Stimulated activated CD8-positive, alpha-beta memory T cell treated with anti-CD3 and anti-CD28 coated beads, Interleukin-12 subunit alpha, Interleukin-12 subunit beta, amount 100 ng/mL, for 24 hours (primary cell): ENCODE measurements at regions not wholly inside any gene's neighbourhood (a gene's known extent, or its start where the extent isn't known, plus 50 kb on each side); places are given as distances from the start of the nearest gene placed in this dataset.

ENCODE experiments used
- DNase-seq: peaks from one replicate; pipeline ENCODE4 v3.0.0-alpha.2; 2020; ENCODE audit errors: extremely low read depth

GRCh38 chr1:98330224-98330623 is 331.3 kb upstream of the SNX7 start:
- no peak for DNase-seq

- no peak for DNase-seq
These were observed 332.7 kb upstream of the SNX7 start for GRCh38 chr1:98328855-98329254.

DNA sequence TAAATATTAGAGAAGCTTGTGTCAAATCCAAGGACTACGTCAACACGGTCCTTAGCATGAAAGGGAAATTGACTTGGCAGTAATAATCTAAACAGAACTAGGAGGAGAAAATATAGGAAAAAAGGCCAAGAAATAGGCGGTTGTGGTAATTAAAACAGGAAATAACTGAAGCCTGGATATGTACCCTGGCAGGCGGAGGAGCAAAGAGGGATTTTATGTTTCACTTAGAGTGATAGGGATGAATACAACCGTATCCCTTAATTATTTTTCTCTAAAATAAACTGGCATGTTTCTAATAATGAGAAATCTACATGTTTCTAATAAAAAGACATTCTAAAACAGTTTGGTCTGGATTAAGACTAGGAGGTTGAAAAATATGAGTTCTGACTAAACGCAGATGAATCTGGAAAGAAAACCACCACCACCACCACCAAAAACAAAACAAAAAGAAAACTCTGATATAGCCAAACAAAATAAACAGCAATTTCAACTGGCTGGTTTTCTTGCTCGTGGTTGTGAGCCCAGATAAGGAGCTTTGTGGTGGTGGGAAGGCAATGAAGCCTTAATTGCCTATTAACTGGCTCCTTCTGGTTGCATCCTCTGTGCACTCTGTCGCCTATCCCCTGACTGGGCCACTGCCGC is 334.2 kb upstream of the SNX7 start:
- no peak for DNase-seq

DNA sequence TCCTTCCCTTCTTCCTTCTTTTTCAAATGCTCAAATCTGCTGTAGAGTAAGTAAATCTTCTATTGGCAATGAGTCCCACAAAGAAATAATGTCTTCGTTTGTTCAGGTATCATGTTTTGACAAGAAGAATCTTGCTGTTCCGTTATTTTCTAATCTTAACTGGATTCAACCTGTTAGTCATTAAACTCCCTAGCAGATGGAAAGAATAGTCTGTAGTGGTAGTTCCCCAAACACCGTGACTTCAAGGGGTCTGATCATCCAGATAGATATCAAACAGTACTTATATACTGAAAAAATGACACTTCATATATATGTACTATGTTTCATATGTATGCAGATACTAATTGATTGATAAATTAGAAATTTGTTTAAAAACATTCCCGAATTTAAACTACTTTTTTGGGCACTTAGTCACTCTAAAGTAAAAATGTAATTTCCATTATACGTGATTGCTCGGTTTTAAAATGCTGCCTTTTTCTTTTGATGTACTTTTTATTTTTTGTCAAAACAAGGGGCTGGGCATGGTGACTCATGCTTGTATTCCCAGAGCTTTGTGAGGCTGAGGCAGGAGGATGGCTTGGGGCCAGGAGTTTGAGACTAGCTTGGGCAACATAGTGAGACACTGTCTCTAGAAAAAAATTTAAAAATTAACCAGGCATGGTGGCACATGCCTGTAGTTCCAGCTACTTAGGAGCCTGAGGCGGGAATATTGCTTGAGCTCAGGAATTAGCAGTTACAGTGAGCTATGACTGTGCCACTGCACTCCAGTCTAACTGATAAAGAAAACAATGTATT is 335.7 kb upstream of the SNX7 start:
- no peak for DNase-seq

DNA sequence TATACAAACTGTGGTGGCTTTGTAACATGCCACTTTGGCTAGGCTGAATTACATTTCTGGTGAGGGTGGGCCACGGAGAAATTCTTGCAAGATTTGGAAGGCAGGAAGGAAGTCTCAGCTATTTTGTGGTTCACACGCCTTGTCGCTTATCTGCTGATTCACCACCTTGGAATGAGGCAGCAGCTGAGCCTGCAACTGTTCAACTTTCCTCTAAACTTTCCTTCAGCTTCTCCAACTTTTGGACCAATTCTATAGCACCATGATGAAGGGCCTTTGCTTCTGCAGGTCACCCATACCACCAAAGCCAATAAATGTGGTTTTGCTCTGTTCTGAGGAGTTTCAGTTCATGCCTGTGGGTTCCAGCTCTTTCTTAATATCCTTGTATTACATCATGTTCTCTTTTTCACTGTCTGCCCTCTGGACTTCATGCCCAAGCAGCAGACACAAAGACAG is 337.6 kb upstream of the SNX7 start:
- no peak for DNase-seq

- no peak for DNase-seq
These were observed 338.1 kb upstream of the SNX7 start for GRCh38 chr1:98323388-98323787.

DNA sequence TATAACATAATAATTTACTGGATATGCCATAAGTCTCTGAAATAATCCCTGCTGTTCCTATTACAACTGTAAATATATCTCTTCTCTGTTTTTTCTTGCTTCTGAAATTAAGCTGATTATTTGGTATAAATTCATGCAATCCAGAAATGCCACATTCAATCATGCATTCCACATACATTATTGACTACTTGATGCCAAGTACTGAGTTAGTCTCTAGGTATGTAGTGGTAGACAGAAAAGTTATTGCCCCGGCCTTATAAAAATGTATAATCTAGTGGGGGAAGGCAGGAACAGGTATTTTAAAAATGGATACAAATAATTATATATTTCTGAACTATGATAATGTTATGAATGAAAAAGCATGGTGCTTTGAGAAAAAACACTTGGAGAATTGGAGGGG is 338.6 kb upstream of the SNX7 start:
- no peak for DNase-seq

- no peak for DNase-seq
These were observed 339.4 kb upstream of the SNX7 start for GRCh38 chr1:98322086-98322485.

GRCh38 chr1:98321191-98321590 is 340.3 kb upstream of the SNX7 start:
- DNase-seq = no peak

GRCh38 chr1:98316286-98316905 is 345.1 kb upstream of the SNX7 start:
- no peak for DNase-seq

DNA sequence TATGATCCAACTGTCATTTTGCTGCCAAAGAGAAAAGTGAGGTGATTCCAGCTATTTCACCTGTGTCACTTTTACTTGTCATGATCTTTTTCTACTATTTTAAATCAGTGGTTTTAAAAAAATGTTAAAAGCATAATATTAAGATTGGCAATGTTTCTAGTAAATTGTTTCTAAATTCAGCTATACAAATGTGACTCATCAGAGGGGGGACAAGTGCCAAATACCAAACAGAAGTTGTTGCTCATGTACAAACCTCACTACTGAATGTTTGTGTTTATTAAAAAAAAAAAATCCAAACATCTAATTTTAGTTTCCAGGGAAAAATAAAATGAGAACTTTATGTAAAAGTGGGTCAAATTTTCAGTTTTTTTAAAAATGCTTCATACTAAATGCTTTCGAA is 346.2 kb upstream of the SNX7 start:
- DNase-seq = no peak

DNA sequence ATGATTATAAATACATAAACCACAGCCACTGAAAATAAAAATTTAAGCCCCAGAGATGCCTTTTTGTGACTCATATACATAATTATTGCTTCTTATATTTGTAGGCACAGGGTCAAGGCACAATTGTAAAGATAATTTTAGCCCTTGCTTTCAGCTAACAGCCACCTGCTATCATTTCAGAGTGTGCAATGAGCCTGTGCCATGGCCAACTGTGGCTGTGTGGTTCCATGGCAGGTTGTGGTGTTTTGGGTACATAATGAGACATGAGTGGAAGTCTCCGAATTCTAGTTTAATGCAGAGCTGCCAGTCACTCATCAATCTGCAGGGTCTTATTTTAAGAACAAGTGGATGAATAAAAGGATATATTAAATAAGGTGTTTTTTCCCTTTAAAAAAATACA is 346.9 kb upstream of the SNX7 start:
- no peak for DNase-seq

- DNase-seq = no peak
These were observed 354.9 kb upstream of the SNX7 start for GRCh38 chr1:98306517-98307089.

DNA sequence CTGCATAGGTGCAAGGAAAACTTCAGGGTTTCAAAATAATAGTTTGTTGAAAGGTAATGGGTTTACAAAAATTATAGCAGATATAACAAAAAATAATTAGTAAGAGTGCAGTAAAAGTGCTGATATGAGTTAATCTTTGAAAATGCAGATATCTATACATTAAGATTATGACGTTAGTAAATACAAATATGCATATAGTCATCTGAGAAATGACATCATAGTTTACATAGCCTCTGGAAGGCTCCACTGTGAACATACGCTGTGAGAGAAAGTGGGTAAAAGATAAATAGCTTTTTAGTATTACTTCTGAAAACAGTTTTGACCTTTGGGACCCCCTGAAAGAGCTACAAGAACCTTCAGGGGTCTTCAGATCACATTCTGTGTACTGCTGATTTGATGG is 356.2 kb upstream of the SNX7 start:
- no peak for DNase-seq

DNA sequence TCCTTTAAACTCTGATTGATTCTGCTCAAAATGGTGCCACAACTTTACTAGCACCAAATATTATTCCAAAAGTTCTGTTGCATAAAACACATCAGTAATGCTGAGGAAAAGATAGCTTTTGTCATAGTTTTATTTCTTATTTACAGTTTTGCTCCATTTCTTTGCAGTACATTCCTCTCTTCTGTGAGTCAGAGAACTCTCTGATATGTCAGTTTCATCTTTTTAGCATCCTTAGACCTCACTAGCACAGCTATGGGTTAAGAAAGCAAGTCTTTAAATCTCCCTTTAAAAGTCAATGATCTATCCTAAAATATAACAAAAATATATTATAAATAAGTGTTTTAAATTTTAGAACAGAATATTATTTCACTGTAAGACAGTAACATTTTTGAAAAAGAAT is 356.6 kb upstream of the SNX7 start:
- no peak for DNase-seq

GRCh38 chr1:98299861-98300260 is 361.7 kb upstream of the SNX7 start:
- no peak for DNase-seq

DNA sequence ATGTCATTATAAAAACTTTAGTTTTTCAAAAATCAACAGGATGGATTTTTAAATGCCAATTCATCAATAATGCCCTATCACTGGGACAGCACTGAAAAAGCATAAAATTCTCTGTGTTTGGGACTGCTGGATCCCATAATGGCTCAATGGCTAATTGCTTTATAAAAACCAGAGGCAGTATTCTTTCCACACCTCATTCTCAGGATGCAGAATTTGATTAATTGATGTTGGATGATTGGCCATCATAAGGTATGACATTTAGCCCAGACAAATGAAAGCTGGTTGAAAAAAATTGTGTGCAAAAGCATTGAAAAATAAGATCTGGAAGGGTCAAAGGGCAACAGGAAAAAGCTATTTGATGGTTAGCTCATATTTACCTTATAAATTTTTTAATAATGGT is 362.2 kb upstream of the SNX7 start:
- no peak for DNase-seq

GRCh38 chr1:98298319-98298718 is 363.2 kb upstream of the SNX7 start:
- no peak for DNase-seq

DNA sequence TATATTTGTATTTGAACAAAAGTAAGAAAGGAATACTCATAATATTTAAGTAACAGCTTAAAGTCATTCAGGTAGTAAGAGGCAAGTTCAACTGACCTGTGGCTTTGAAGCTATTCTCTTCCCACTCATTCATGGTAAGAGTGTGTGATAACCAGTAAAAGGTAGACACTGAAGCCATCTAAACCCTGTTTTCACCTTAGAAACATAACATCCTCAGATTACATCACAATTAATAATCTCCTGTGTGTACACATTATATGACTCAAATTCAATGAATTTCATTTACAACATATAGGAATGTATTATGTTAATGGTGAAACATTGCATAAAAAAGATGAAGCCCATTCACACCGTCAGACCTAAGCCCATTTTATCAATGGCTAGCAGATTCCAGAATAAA is 364.8 kb upstream of the SNX7 start:
- DNase-seq = no peak

GRCh38 chr1:98294127-98294526 is 367.4 kb upstream of the SNX7 start:
- DNase-seq = no peak

DNA sequence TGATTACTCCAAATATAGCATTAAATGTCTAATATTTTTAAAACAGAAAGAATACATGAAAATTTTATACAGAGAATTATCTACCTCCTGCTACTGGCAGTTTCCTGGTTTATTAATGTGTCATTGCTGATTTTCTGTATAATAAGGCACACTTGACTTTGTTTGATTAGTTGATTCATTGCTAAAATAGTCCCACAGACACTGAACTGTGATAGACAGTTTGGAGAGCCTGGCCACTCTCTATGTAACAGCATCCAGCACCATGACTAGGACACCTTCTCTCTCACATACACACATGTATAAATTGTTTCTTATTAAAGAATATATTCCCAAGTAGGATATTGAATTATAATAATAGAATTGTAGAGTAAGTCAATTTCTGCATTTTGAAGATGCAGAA is 368.5 kb upstream of the SNX7 start:
- DNase-seq = no peak

DNA sequence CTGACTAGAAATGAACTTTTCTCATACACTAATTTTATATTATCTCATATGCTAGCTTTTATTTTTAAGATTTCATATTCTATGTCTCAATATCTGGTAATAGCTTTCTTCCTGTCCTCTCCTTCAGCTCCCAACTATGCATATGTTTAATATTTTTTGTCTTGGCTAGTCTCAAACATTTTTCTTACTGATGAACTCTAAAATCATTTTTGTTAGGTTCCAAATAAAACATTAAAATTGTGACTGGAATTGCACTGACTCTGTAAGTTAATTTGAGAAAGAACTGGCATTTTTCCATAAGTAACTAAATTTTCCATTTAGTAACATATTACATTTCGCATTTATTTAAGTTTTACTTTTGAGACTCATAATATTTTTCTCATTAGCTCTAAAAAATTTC is 368.5 kb upstream of the DPYD start:
- DNase-seq = no peak

- no peak for DNase-seq
These were observed 367.7 kb upstream of the DPYD start for GRCh38 chr1:98288494-98288893.
